ENCODE measurements at regions not wholly inside any gene's neighbourhood (a gene's known extent, or its start where the extent isn't known, plus 50 kb on each side); places are given as distances from the start of the nearest gene placed in this dataset.

- FAIRE-seq (no peak), DNase-seq (ENCODE audit: insufficient read length, low spot score) (no peak)
- no peak for TF ChIP-seq POLR2A (IDR thresholded peaks at IDR 0.05; ENCODE audit: low read depth, low read length)
- no peak for TF ChIP-seq TAF1 (IDR thresholded peaks at IDR 0.05; ENCODE audit: low read depth, low read length)
- TF ChIP-seq POLR2AphosphoS5 (IDR thresholded peaks at IDR 0.05; ENCODE audit: low read depth, low read length) = no peak
- TF ChIP-seq SPI1 (IDR thresholded peaks at IDR 0.05; ENCODE audit: low read depth, low read length) = no peak
- TF ChIP-seq PAX5 (IDR thresholded peaks at IDR 0.05; ENCODE audit: insufficient read depth, low read length, severe bottlenecking) = no peak
- no peak for TF ChIP-seq POU2F2 (IDR thresholded peaks at IDR 0.05; ENCODE audit: low read depth, low read length)
Measured at GRCh38 chr11:69425444-69425843, 56.0 kb upstream of the LINC01488 start.

- DNase-seq (ENCODE audit: insufficient read length, low spot score) (no peak), FAIRE-seq (no peak)
- TF ChIP-seq POLR2AphosphoS5 (IDR thresholded peaks at IDR 0.05; ENCODE audit: low read depth, low read length) (no peak), PAX5 (IDR thresholded peaks at IDR 0.05; ENCODE audit: insufficient read depth, low read length, severe bottlenecking) (no peak), TAF1 (IDR thresholded peaks at IDR 0.05; ENCODE audit: low read depth, low read length) (no peak), POU2F2 (IDR thresholded peaks at IDR 0.05; ENCODE audit: low read depth, low read length) (no peak), POLR2A (IDR thresholded peaks at IDR 0.05; ENCODE audit: low read depth, low read length) (no peak), SPI1 (IDR thresholded peaks at IDR 0.05; ENCODE audit: low read depth, low read length) (no peak)
Measured at GRCh38 chr11:69425895-69426544, 55.4 kb upstream of the LINC01488 start.

- FAIRE-seq = no peak
- no peak for DNase-seq (ENCODE audit: insufficient read length, low spot score)
- TF ChIP-seq TAF1 (IDR thresholded peaks at IDR 0.05; ENCODE audit: low read depth, low read length) = no peak
- no peak for TF ChIP-seq POLR2AphosphoS5 (IDR thresholded peaks at IDR 0.05; ENCODE audit: low read depth, low read length)
- no peak for TF ChIP-seq POU2F2 (IDR thresholded peaks at IDR 0.05; ENCODE audit: low read depth, low read length)
Measured at GRCh38 chr11:69427337-69427736, 54.1 kb upstream of the LINC01488 start.

- DNase-seq (ENCODE audit: insufficient read length, low spot score) (no peak), FAIRE-seq (no peak)
- TF ChIP-seq POLR2AphosphoS5 (IDR thresholded peaks at IDR 0.05; ENCODE audit: low read depth, low read length) = no peak
- TF ChIP-seq PAX5 (IDR thresholded peaks at IDR 0.05; ENCODE audit: insufficient read depth, low read length, severe bottlenecking) = no peak
Measured at GRCh38 chr11:69427906-69428880, 53.3 kb upstream of the LINC01488 start.

GRCh38 chr11:69429716-69430491, 51.6 kb upstream of the LINC01488 start:
- DNase-seq (ENCODE audit: insufficient read length, low spot score) (no peak), FAIRE-seq (no peak)
- no peak for TF ChIP-seq PAX5 (IDR thresholded peaks at IDR 0.05; ENCODE audit: insufficient read depth, low read length, severe bottlenecking)
- no peak for TF ChIP-seq POU2F2 (IDR thresholded peaks at IDR 0.05; ENCODE audit: low read depth, low read length)
- TF ChIP-seq SPI1 (IDR thresholded peaks at IDR 0.05; ENCODE audit: low read depth, low read length) = no peak
- no peak for TF ChIP-seq TAF1 (IDR thresholded peaks at IDR 0.05; ENCODE audit: low read depth, low read length)
- TF ChIP-seq POLR2AphosphoS5 (IDR thresholded peaks at IDR 0.05; ENCODE audit: low read depth, low read length) = no peak
- no peak for TF ChIP-seq POLR2A (IDR thresholded peaks at IDR 0.05; ENCODE audit: low read depth, low read length)

GRCh38 chr11:69430566-69430965, 50.9 kb upstream of the LINC01488 start:
- no peak for FAIRE-seq
- TF ChIP-seq POLR2AphosphoS5 (IDR thresholded peaks at IDR 0.05; ENCODE audit: low read depth, low read length) (no peak), POLR2A (IDR thresholded peaks at IDR 0.05; ENCODE audit: low read depth, low read length) (no peak), SPI1 (IDR thresholded peaks at IDR 0.05; ENCODE audit: low read depth, low read length) (no peak), TAF1 (IDR thresholded peaks at IDR 0.05; ENCODE audit: low read depth, low read length) (no peak), POU2F2 (IDR thresholded peaks at IDR 0.05; ENCODE audit: low read depth, low read length) (no peak)
- no peak for DNase-seq (ENCODE audit: insufficient read length, low spot score)

DNA sequence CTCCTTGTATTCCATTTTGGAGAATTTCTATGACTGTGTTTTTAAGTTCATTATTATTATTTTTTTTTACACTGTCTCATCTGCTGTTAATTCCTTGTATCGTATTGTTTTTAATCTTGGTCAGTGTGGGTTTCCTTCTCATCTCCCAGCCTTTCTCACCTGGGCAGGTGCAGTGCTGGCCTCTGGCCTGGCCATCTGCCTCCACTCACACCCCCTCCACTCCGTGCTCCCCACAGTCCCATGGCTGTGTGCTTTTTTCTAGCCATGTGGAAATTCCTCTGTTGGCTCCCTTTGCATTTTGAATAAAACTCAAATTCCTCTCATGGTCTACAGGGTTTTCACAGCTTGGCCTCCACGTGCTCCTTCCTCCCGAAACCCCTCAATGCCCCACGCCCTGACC, 50.3 kb upstream of the LINC01488 start:
- FAIRE-seq (no peak), DNase-seq (ENCODE audit: insufficient read length, low spot score) (no peak)
- TF ChIP-seq SPI1 (IDR thresholded peaks at IDR 0.05; ENCODE audit: low read depth, low read length) (no peak), TAF1 (IDR thresholded peaks at IDR 0.05; ENCODE audit: low read depth, low read length) (no peak), POLR2A (IDR thresholded peaks at IDR 0.05; ENCODE audit: low read depth, low read length) (no peak), POU2F2 (IDR thresholded peaks at IDR 0.05; ENCODE audit: low read depth, low read length) (no peak), PAX5 (IDR thresholded peaks at IDR 0.05; ENCODE audit: insufficient read depth, low read length, severe bottlenecking) (no peak), POLR2AphosphoS5 (IDR thresholded peaks at IDR 0.05; ENCODE audit: low read depth, low read length) (no peak)

Measured in GM12891 (cell line).